HepG2 (cell line): ENCODE measurements at regions not wholly inside any gene's neighbourhood (a gene's known extent, or its start where the extent isn't known, plus 50 kb on each side); places are given as distances from the start of the nearest gene placed in this dataset.

Experiments used
- ATAC-seq: fragments of 200-7000 bp; cut with Tn5 transposase; 3 replicates; pipeline ENCODE4 v1.9.1; 2020; ENCODE audit warnings: mild to moderate bottlenecking, moderate library complexity
- BruUV-seq: library from RNA; stranded (reverse); fragments of 400-500 nt; replicated peaks from 2 replicates; lab custom pipeline; 2021; lab: Mats Ljungman, UMichigan
- CTCF ChIA-PET: fragments of 300-600 bp; formaldehyde crosslinking; extraction: SDS; loops from one replicate; lab custom pipeline; 2021; ENCODE audit warnings: low total read pairs, inconsistent platforms, low intra/inter-chr PET ratio; lab: Yijun Ruan, JAX
- POLR2A ChIA-PET: fragments of 350-600 bp; sonication (Branson Sonifier 250); formaldehyde crosslinking; loops from one replicate; lab custom pipeline; 2020; ENCODE audit warnings: antibody characterized with exemption, inconsistent platforms; lab: Yijun Ruan, JAX
- DNase-seq: peaks from one replicate; pipeline ENCODE4 v3.0.0-alpha.2; 2015; ENCODE audit warnings: low spot score
- FAIRE-seq: peaks from 3 replicates; lab custom pipeline; 2011; peaks lifted over from hg19 to GRCh38; lab: Jason Lieb, UNC
- H2AFZ ChIP-seq: one replicate; pipeline ENCODE4 v1.6.1; 2011; ENCODE audit warnings: low read length, inconsistent platforms
- H3K27ac ChIP-seq: fragments of 300-600 bp; 3 replicates; pipeline ENCODE4 v1.8.0; 2011; ENCODE audit warnings: mixed run types, mild to moderate bottlenecking, mixed read lengths, low read length, inconsistent platforms; ENCODE audit not compliant: insufficient read depth; ENCODE audit errors: extremely low read length
- H3K27me3 ChIP-seq, 2 experiments: fragments of 200-600 bp in 1 of 2; 2 replicates in 1 of 2; 3 replicates in 1 of 2; pipeline versions ENCODE4 v1.6.0 to v1.8.0; 2011; ENCODE audit warnings: low read length in 2 of 2, mild to moderate bottlenecking in 2 of 2, moderate library complexity in 2 of 2, inconsistent platforms in 1 of 2; ENCODE audit not compliant: insufficient read depth in 2 of 2, control insufficient read depth in 1 of 2
- H3K36me3 ChIP-seq, 2 experiments: fragments of 200-600 bp in 1 of 2; replicated peaks in 1 of 2; 2 replicates in 1 of 2; 3 replicates in 1 of 2; pipeline versions ENCODE4 v1.5.1 to v1.8.0; 2011; ENCODE audit warnings: low read length in 2 of 2, inconsistent platforms in 1 of 2; ENCODE audit not compliant: insufficient read depth in 2 of 2, control insufficient read depth in 1 of 2
- H3K4me1 ChIP-seq: 2 replicates; pipeline ENCODE4 v1.5.1; 2012; ENCODE audit warnings: low read length, inconsistent platforms; ENCODE audit not compliant: insufficient read depth
- H3K4me2 ChIP-seq: 2 replicates; pipeline ENCODE4 v1.6.0; 2011; ENCODE audit warnings: low read depth, low read length, inconsistent platforms
- H3K4me3 ChIP-seq, 3 experiments: fragments of 200-600 bp in 1 of 3; sonication (generic), shearing (Covaris generic) in 1 of 3; replicated peaks in 1 of 3; 2 replicates each; pipeline ENCODE4 v1.5.1; 2011 to 2016; ENCODE audit warnings: low read length in 3 of 3, inconsistent platforms in 2 of 3, low read depth in 2 of 3, mild to moderate bottlenecking in 2 of 3, control low read depth in 1 of 3, mixed read lengths in 1 of 3; ENCODE audit not compliant: insufficient read depth in 1 of 3
- H3K79me2 ChIP-seq: one replicate; pipeline ENCODE4 v1.6.1; 2011; ENCODE audit warnings: low read length, inconsistent platforms; ENCODE audit not compliant: insufficient read depth
- H3K9ac ChIP-seq: 2 replicates; pipeline ENCODE4 v1.6.0; 2011; ENCODE audit warnings: mild to moderate bottlenecking, low read depth, low read length, inconsistent platforms; ENCODE audit not compliant: insufficient read depth
- H3K9me3 ChIP-seq: 2 replicates; pipeline ENCODE4 v1.5.1; 2012; ENCODE audit warnings: mild to moderate bottlenecking, low read length
- H4K20me1 ChIP-seq: 2 replicates; pipeline ENCODE4 v1.6.0; 2011; ENCODE audit warnings: inconsistent platforms, mild to moderate bottlenecking, low read length, moderate library complexity; ENCODE audit not compliant: insufficient read depth
- BORCS8-MEF2B ChIP-seq: sonication (generic); formaldehyde crosslinking; IDR thresholded peaks from 2 replicates; pipeline ENCODE4 v1.8.0; 2022; ENCODE audit warnings: mild to moderate bottlenecking, missing genetic modification reagents
- CHCHD3 ChIP-seq: sonication (generic); formaldehyde crosslinking; IDR thresholded peaks from 2 replicates; pipeline ENCODE4 v1.8.0; 2022; ENCODE audit warnings: mild to moderate bottlenecking, missing genetic modification reagents, moderate library complexity
- FOXC1 ChIP-seq: sonication (generic); formaldehyde crosslinking; IDR thresholded peaks from 2 replicates; pipeline ENCODE4 v1.8.0; 2022; ENCODE audit warnings: mild to moderate bottlenecking, missing genetic modification reagents, borderline replicate concordance
- GATAD1 ChIP-seq: IDR thresholded peaks from 2 replicates; pipeline ENCODE4 v1.6.1; 2016; ENCODE audit warnings: missing genetic modification reagents, missing compliant biosample characterization
- HMG20A ChIP-seq: IDR thresholded peaks from 2 replicates; pipeline ENCODE4 v1.6.1; 2016; ENCODE audit warnings: borderline replicate concordance
- REPIN1 ChIP-seq: sonication (generic); formaldehyde crosslinking; IDR thresholded peaks from 2 replicates; pipeline ENCODE4 v1.8.0; 2022; ENCODE audit warnings: missing genetic modification reagents, low read depth, mild to moderate bottlenecking, borderline replicate concordance
- RFXANK ChIP-seq: IDR thresholded peaks from 2 replicates; pipeline ENCODE4 v1.6.1; 2016
- RFXAP ChIP-seq: sonication (generic); formaldehyde crosslinking; IDR thresholded peaks from 2 replicates; pipeline ENCODE4 v1.4.0; 2020; ENCODE audit warnings: missing genetic modification reagents, borderline replicate concordance
- SATB2 ChIP-seq: sonication (generic); formaldehyde crosslinking; IDR thresholded peaks from 2 replicates; pipeline ENCODE4 v1.5.0; 2020; ENCODE audit warnings: missing genetic modification reagents
- ZNF253 ChIP-seq: sonication (generic); formaldehyde crosslinking; IDR thresholded peaks from 2 replicates; pipeline ENCODE4 v1.8.0; 2022; ENCODE audit warnings: mild to moderate bottlenecking, missing genetic modification reagents, borderline replicate concordance
- ZNF468 ChIP-seq: sonication (generic); formaldehyde crosslinking; IDR thresholded peaks from 2 replicates; pipeline ENCODE4 v1.8.0; 2022; ENCODE audit warnings: mild to moderate bottlenecking, moderate library complexity, missing genetic modification reagents
- ZNF740 ChIP-seq: sonication (generic); formaldehyde crosslinking; IDR thresholded peaks from 2 replicates; pipeline ENCODE4 v1.4.0; 2020; ENCODE audit warnings: missing genetic modification reagents
- ZUFSP ChIP-seq: sonication (generic); formaldehyde crosslinking; IDR thresholded peaks from 2 replicates; pipeline ENCODE4 v1.9.0; 2021; ENCODE audit warnings: missing genetic modification reagents, mild to moderate bottlenecking, borderline replicate concordance
- WGBS: methylation state at CpG from one replicate; pipeline ENCODE4 v1.1.6; 2017; ENCODE audit warnings: low lambda C conversion rate; 5-methylcytosine and 5-hydroxymethylcytosine counted together
- in situ Hi-C: cut with HindIII; loops from 2 replicates; pipeline ENCODE4 v1.10.0; 2017; ENCODE audit warnings: low pct_unique_long_range_greater_than_20kb; ENCODE audit not compliant: extremely low pct_ligation_motif_present
- intact Hi-C: fragments of 100-400 bp; cut with micrococcal nuclease; formaldehyde crosslinking; loops from one replicate; pipeline ENCODE4 v1.10.0; 2022; ENCODE audit not compliant: unreplicated experiment
- TF ChIP-seq, protein P1 (sequence below): sonication (generic); formaldehyde crosslinking; IDR thresholded peaks from 2 replicates; pipeline ENCODE4 v1.8.0; 2022; ENCODE audit warnings: low read depth, missing genetic modification reagents

DNA sequence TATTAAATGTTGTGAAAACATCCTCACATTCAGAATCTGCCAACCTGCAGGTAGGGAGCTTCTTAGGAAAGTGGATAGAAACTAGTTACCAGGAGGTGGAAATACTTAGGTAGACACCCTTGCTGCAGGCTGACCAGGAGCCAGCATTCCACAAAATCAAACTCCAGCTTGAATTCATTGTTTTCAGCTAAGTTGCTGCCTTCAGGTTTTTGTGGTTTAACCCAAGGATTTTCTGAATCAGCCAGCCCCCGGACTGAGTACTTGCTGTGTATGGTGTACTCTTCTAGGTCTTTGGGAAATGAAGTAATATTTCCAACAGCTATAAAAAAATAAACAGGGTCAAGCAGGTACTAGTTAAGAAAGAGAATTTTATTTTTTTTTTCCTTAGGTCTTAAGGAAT, 192.1 kb upstream of the CHST9 start:
- no peak overlapping the region for H3K4me2 ChIP-seq
- ChIA-PET POLR2A (no interaction called here), CTCF (no interaction called here)
- no peaks in the 10 kb centered on the region for H3K79me2 ChIP-seq
- no peaks in the 10 kb centered on the region for H3K36me3 ChIP-seq
- no peaks in the 10 kb centered on the region for H4K20me1 ChIP-seq
- DNase-seq (no peak), FAIRE-seq (no peak), ATAC-seq (no peak)
- H3K9ac ChIP-seq, result no peak overlapping the region
- no TSS peak for BruUV-seq
- H3K4me1 ChIP-seq, result no peaks in the 10 kb centered on the region
- no peak for TF ChIP-seq RFXAP
- no peak for TF ChIP-seq FOXC1 (CRISPR knock-in tag)
- no peak for TF ChIP-seq ZNF253
- TF ChIP-seq, protein P1, sequence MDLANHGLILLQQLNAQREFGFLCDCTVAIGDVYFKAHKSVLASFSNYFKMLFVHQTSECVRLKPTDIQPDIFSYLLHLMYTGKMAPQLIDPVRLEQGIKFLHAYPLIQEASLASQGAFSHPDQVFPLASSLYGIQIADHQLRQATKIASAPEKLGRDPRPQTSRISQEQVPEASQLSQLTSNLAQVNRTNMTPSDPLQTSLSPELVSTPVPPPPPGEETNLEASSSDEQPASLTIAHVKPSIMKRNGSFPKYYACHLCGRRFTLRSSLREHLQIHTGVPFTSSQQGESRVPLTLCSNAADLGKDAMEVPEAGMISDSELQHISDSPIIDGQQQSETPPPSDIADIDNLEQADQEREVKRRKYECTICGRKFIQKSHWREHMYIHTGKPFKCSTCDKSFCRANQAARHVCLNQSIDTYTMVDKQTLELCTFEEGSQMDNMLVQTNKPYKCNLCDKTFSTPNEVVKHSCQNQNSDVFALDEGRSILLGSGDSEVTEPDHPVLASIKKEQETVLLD, result no peak
- TF ChIP-seq CHCHD3 (CRISPR knock-in tag), result no peak
- no peak for TF ChIP-seq HMG20A (CRISPR knock-in tag)
- TF ChIP-seq ZNF740 (CRISPR knock-in tag), result no peak
- no peak for TF ChIP-seq BORCS8-MEF2B (CRISPR knock-in tag)
- no peak for TF ChIP-seq ZUFSP (CRISPR knock-in tag)
- TF ChIP-seq SATB2 (CRISPR knock-in tag), result no peak
- TF ChIP-seq REPIN1 (CRISPR knock-in tag), result no peak
- TF ChIP-seq GATAD1 (CRISPR knock-in tag), result no peak
- TF ChIP-seq RFXANK (CRISPR knock-in tag), result no peak
- no peak for TF ChIP-seq ZNF468 (CRISPR knock-in tag)
- H3K27ac ChIP-seq, result no peak overlapping the region
- H3K4me3 ChIP-seq, result no peak overlapping the region
- H3K9me3 ChIP-seq, result no peaks in the 10 kb centered on the region
- intact Hi-C loops, result no loop called here
- WGBS, result 0% methylated on average over 1 of the region's 1 CpG
- in situ Hi-C loops, result no loop called here
- no peak overlapping the region for H2AFZ ChIP-seq
- H3K27me3 ChIP-seq, result no peaks in the 10 kb centered on the region; a peak in 1 of 5 replicates
